ENCODE measurements at regions not wholly inside any gene's neighbourhood (a gene's known extent, or its start where the extent isn't known, plus 50 kb on each side); places are given as distances from the start of the nearest gene placed in this dataset.
A peak's percentile ranks its signal among the peaks of the same experiment; 100 is the strongest.
"Not testable (repeated sequence)": the region's sequence is repeated elsewhere in the genome, so short reads cannot be mapped to it uniquely, and the experiment has no call there.

- DNase-seq = no peak
These were observed 228.0 kb upstream of the SLCO3A1 start for GRCh38 chr15:91625506-91625905.

- DNase-seq = peak; percentile 81
These were observed 225.8 kb upstream of the SLCO3A1 start for GRCh38 chr15:91627473-91628278.

GRCh38 chr15:91630090-91630489 is 223.4 kb upstream of the SLCO3A1 start:
- DNase-seq = no peak

- peak; percentile 8 for DNase-seq
These were observed 221.3 kb upstream of the SLCO3A1 start for GRCh38 chr15:91632176-91632575.

- peak; percentile 48 for DNase-seq
These were observed 220.5 kb upstream of the SLCO3A1 start for GRCh38 chr15:91632981-91633380.

- no peak for DNase-seq
These were observed 219.3 kb upstream of the SLCO3A1 start for GRCh38 chr15:91634179-91634578.

GRCh38 chr15:91635080-91635479 is 218.4 kb upstream of the SLCO3A1 start:
- no peak for DNase-seq

- DNase-seq = no peak
These were observed 217.9 kb upstream of the SLCO3A1 start for GRCh38 chr15:91635641-91636040.

- no peak for DNase-seq
These were observed 204.5 kb upstream of the SLCO3A1 start for GRCh38 chr15:91649016-91649415.

- no peak for DNase-seq
These were observed 203.6 kb upstream of the SLCO3A1 start for GRCh38 chr15:91649831-91650321.

GRCh38 chr15:91651251-91651650 is 202.3 kb upstream of the SLCO3A1 start:
- no peak for DNase-seq

- no peak for DNase-seq
These were observed 200.8 kb upstream of the SLCO3A1 start for GRCh38 chr15:91652610-91653207.

GRCh38 chr15:91655563-91656290 is 197.8 kb upstream of the SLCO3A1 start:
- not testable (repeated sequence) for DNase-seq

- DNase-seq = no peak
These were observed 193.3 kb upstream of the SLCO3A1 start for GRCh38 chr15:91660174-91660649.

- DNase-seq = no peak
These were observed 189.2 kb upstream of the SLCO3A1 start for GRCh38 chr15:91664224-91664836.

- DNase-seq = no peak
These were observed 188.3 kb upstream of the SLCO3A1 start for GRCh38 chr15:91665212-91665611.

GRCh38 chr15:91668370-91668769 is 185.1 kb upstream of the SLCO3A1 start:
- no peak for DNase-seq

- no peak for DNase-seq
These were observed 183.4 kb upstream of the SLCO3A1 start for GRCh38 chr15:91670108-91670507.

- peak; percentile 20 for DNase-seq
These were observed 175.5 kb upstream of the SLCO3A1 start for GRCh38 chr15:91678003-91678402.

- no peak for DNase-seq
These were observed 174.1 kb upstream of the SLCO3A1 start for GRCh38 chr15:91679447-91679846.

- DNase-seq = no peak
These were observed 168.1 kb upstream of the SLCO3A1 start for GRCh38 chr15:91685436-91685835.

GRCh38 chr15:91688811-91689210 is 164.7 kb upstream of the SLCO3A1 start:
- no peak for DNase-seq

GRCh38 chr15:91689377-91689776 is 164.1 kb upstream of the SLCO3A1 start:
- no peak for DNase-seq

Data from fibroblast of skin of right biceps (primary cell).